Right atrium auricular region (tissue), 2 donors: ENCODE measurements at regions not wholly inside any gene's neighbourhood (a gene's known extent, or its start where the extent isn't known, plus 50 kb on each side); places are given as distances from the start of the nearest gene placed in this dataset.

Source experiments
- DNase-seq: peaks from one replicate; pipeline ENCODE4 v3.0.0-alpha.2; 2019; ENCODE audit warnings: low spot score
- H3K27ac ChIP-seq, 2 donors: fragments of 200-600 bp; sonication (generic); 1 replicate in 1 of 2; 2 replicates in 1 of 2; pipeline ENCODE4 v1.5.1; 2016 to 2019
- H3K27me3 ChIP-seq, 2 donors: fragments of 200-600 bp; sonication (generic); one replicate each; pipeline versions ENCODE4 v1.5.1 to v1.6.0; 2017 to 2019
- H3K36me3 ChIP-seq: fragments of 200-600 bp; sonication (generic); one replicate; pipeline ENCODE4 v1.5.1; 2016
- H3K4me1 ChIP-seq, 2 donors: fragments of 200-600 bp; sonication (generic); one replicate each; pipeline versions ENCODE4 v1.5.1 to v1.6.0; 2017 to 2019
- H3K4me3 ChIP-seq, 2 donors: fragments of 200-600 bp; sonication (generic); 1 replicate in 1 of 2; 2 replicates in 1 of 2; pipeline ENCODE4 v1.5.1; 2017 to 2019; ENCODE audit warnings: mild to moderate bottlenecking in 1 of 2, moderate library complexity in 1 of 2
- H3K9me3 ChIP-seq, 2 donors: fragments of 200-600 bp; sonication (generic); one replicate each; pipeline ENCODE4 v1.5.1; 2019
- CTCF ChIP-seq, 2 donors: fragments of 200-600 bp; sonication (generic); IDR thresholded peaks; one replicate each; pipeline ENCODE4 v1.5.1; 2019; ENCODE audit warnings: antibody characterized with exemption in 2 of 2

- Histone ChIP-seq H3K4me3 (no peak overlapping the region), H3K27me3 (no peaks in the 10 kb centered on the region), H3K27ac (no peak overlapping the region), H3K9me3 (no peaks in the 10 kb centered on the region), H3K36me3 (no peaks in the 10 kb centered on the region), H3K4me1 (no peaks in the 10 kb centered on the region)
- no peak for TF ChIP-seq CTCF (IDR thresholded peaks at IDR 0.05)
- DNase-seq: no peak
Measured at GRCh38 chr2:2580341-2580740, 249.3 kb upstream of the MYT1L start.

DNA sequence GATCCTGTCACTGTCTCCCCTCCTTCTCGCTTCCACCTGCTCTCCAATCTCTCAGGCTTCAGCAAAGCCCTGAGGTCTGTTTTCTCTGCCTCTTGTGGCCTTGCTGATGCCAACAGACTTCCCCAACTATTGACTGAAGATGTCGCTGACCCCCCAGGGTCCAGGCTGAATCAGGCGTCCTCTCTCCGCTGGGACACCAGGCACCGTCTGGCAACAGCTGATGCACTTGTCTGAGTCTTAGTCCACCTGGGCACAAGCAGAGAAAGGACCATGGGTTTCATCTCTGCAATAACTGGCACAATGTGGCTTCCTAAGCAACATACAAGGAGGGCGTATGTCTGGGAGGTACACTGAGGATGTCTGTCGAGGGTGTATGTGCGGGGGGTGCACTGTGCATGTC, 248.7 kb upstream of the MYT1L start:
- no peak for TF ChIP-seq CTCF (IDR thresholded peaks at IDR 0.05)
- H3K36me3 ChIP-seq: no peaks in the 10 kb centered on the region
- no peak overlapping the region for H3K4me3 ChIP-seq
- H3K27me3 ChIP-seq: no peaks in the 10 kb centered on the region
- peak; percentile 28 for DNase-seq
- H3K27ac ChIP-seq: no peak overlapping the region
- no peaks in the 10 kb centered on the region for H3K4me1 ChIP-seq
- no peaks in the 10 kb centered on the region for H3K9me3 ChIP-seq

- Histone ChIP-seq H3K4me1 (no peaks in the 10 kb centered on the region), H3K9me3 (no peaks in the 10 kb centered on the region), H3K27ac (no peak overlapping the region), H3K36me3 (no peaks in the 10 kb centered on the region), H3K27me3 (no peaks in the 10 kb centered on the region), H3K4me3 (no peak overlapping the region)
- TF ChIP-seq CTCF (IDR thresholded peaks at IDR 0.05): no peak
- peak; percentile 55 for DNase-seq
Measured at GRCh38 chr2:2577407-2577831, 246.3 kb upstream of the MYT1L start.

GRCh38 chr2:2575870-2576386, 244.9 kb upstream of the MYT1L start:
- Histone ChIP-seq H3K36me3 (no peaks in the 10 kb centered on the region), H3K27me3 (no peaks in the 10 kb centered on the region), H3K9me3 (no peaks in the 10 kb centered on the region), H3K27ac (no peak overlapping the region), H3K4me1 (no peaks in the 10 kb centered on the region), H3K4me3 (no peak overlapping the region)
- no peak for TF ChIP-seq CTCF (IDR thresholded peaks at IDR 0.05)
- peak; percentile 50 for DNase-seq

GRCh38 chr2:2575181-2575577, 244.1 kb upstream of the MYT1L start:
- Histone ChIP-seq H3K27me3 (no peaks in the 10 kb centered on the region), H3K36me3 (no peaks in the 10 kb centered on the region), H3K27ac (no peak overlapping the region), H3K4me3 (no peak overlapping the region), H3K9me3 (no peaks in the 10 kb centered on the region), H3K4me1 (no peaks in the 10 kb centered on the region)
- DNase-seq: peak; percentile 23
- no peak for TF ChIP-seq CTCF (IDR thresholded peaks at IDR 0.05)
